ENCODE measurements at regions not wholly inside any gene's neighbourhood (a gene's known extent, or its start where the extent isn't known, plus 50 kb on each side); places are given as distances from the start of the nearest gene placed in this dataset.

GRCh38 chr6:137806914-137807682, 60.0 kb upstream of the TNFAIP3 start:
- Histone ChIP-seq H2AK5ac (ENCODE audit: low read depth, low read length) (no peak overlapping the region), H3K4me2 (ENCODE audit: low read depth, low read length) (no peak overlapping the region), H4K8ac (ENCODE audit: low read depth in 2 of 2, low read length in 2 of 2) (no peak overlapping the region), H2BK20ac (ENCODE audit: low read depth, low read length) (peak overlapping the region; percentile 56; the same call in 1 of the 2 replicates), H3K27me3 (ENCODE audit: control insufficient read depth, insufficient read depth, low read length) (no peaks in the 10 kb centered on the region), H4K91ac (ENCODE audit: insufficient read depth, low read depth, low read length) (no peak overlapping the region), H2BK15ac (ENCODE audit: low read depth, low read length) (0 out of 3 replicates have a peak overlapping the region, but pooled peaks have one; percentile 88), H2BK5ac (ENCODE audit: low read depth, low read length, poor library complexity, severe bottlenecking) (no peak overlapping the region), H4K20me1 (ENCODE audit: insufficient read depth, low read length) (no peaks in the 10 kb centered on the region), H3K18ac (ENCODE audit: low read depth, low read length) (no peak overlapping the region), H3K14ac (replicated peaks; ENCODE audit: low read depth, low read length) (no peak overlapping the region), H3K4me3 (ENCODE audit: insufficient read depth, low read depth, low read length) (no peak overlapping the region), H3K56ac (ENCODE audit: extremely low read depth, insufficient read depth, low read length) (no peak overlapping the region), H3K9me1 (ENCODE audit: insufficient read depth, low read length) (peaks cover 6% of the 10 kb centered on the region), H3K4me1 (ENCODE audit: control insufficient read depth, insufficient read depth, low read length) (peaks cover 6% of the 10 kb centered on the region; the same call in 1 of the 2 replicates), H3K27ac (ENCODE audit: insufficient read depth, low read length) (no peak overlapping the region), H3K36me3 (ENCODE audit: control insufficient read depth, insufficient read depth, low read length) (no peaks in the 10 kb centered on the region), H4K5ac (ENCODE audit: low read depth, low read length) (no peak overlapping the region), H2AFZ (replicated peaks; ENCODE audit: low read length, poor library complexity) (no peak overlapping the region), H3K79me1 (ENCODE audit: low read depth in 1 of 2, low read length in 2 of 2) (no peaks in the 10 kb centered on the region), H2BK120ac (ENCODE audit: low read depth, low read length) (0 out of 2 replicates have a peak overlapping the region, but pooled peaks have one; percentile 23), H3K9ac (ENCODE audit: low read depth, low read length) (no peak overlapping the region), H3K4ac (ENCODE audit: low read depth, low read length) (peak overlapping the region; percentile 62; the same call in 1 of the 2 replicates), H3K9me3 (ENCODE audit: control insufficient read depth, insufficient read depth, low read length) (no peaks in the 10 kb centered on the region), H3K23ac (ENCODE audit: low read depth, low read length) (no peak overlapping the region), H2AK9ac (replicated peaks; ENCODE audit: low read depth, low read length, poor library complexity) (no peak overlapping the region)
- ATAC-seq (ENCODE audit: low read depth) (no peak), DNase-seq (no peak)
- no TSS peak for BruUV-seq (replicated peaks)
- in situ Hi-C loops (cut with MboI; ENCODE audit: low sequenced_read_pairs) = no loop called here
- WGBS, 2 experiments (ENCODE audit: extremely low coverage in 2 of 2, insufficient read length in 1 of 2) = 83% methylated on average over 1 of the region's 5 CpGs; no CpG with 5 or more reads in 1 of the 2 experiments
- TF ChIP-seq MAZ (IDR thresholded peaks at IDR 0.05; ENCODE audit: borderline replicate concordance, low read depth, low read length) = no peak
- no peak for TF ChIP-seq RCOR1 (IDR thresholded peaks at IDR 0.05; ENCODE audit: insufficient replicate concordance, low read length)
- no peak for TF ChIP-seq MXI1 (IDR thresholded peaks at IDR 0.05; ENCODE audit: borderline replicate concordance, low read depth, low read length)
- no peak for TF ChIP-seq USF2 (IDR thresholded peaks at IDR 0.05; ENCODE audit: low read depth, low read length)
- no peak for TF ChIP-seq BHLHE40 (IDR thresholded peaks at IDR 0.05; ENCODE audit: low read depth, low read length)
- no peak for TF ChIP-seq CHD1 (IDR thresholded peaks at IDR 0.05; ENCODE audit: low read depth, low read length)
- no peak for TF ChIP-seq CEBPB (IDR thresholded peaks at IDR 0.05; ENCODE audit: low read depth, low read length)
- TF ChIP-seq SMC3 (IDR thresholded peaks at IDR 0.05; ENCODE audit: low read depth, low read length) = no peak
- TF ChIP-seq RAD21 (IDR thresholded peaks at IDR 0.05; ENCODE audit: low read length) = no peak
- TF ChIP-seq ELK1 (IDR thresholded peaks at IDR 0.05; ENCODE audit: borderline replicate concordance, low read depth, low read length) = no peak
- no peak for TF ChIP-seq RFX5 (IDR thresholded peaks at IDR 0.05; ENCODE audit: low read depth, low read length)
- TF ChIP-seq MAFK (IDR thresholded peaks at IDR 0.05; ENCODE audit: low read depth, low read length) = no peak
- no peak for TF ChIP-seq CTCF (conservative IDR thresholded peaks at IDR 0.05; ENCODE audit: low read depth, low read length)
- dilution Hi-C loops (cut with HindIII; ENCODE audit: low sequenced_read_pairs, unreplicated experiment) = no loop called here
- ChIA-PET CTCF (no interaction called here), POLR2A (ENCODE audit: unreplicated experiment) (no interaction called here)
- intact Hi-C loops (cut with micrococcal nuclease) = no loop called here
